ENCODE measurements at regions not wholly inside any gene's neighbourhood (a gene's known extent, or its start where the extent isn't known, plus 50 kb on each side); places are given as distances from the start of the nearest gene placed in this dataset.

DNA sequence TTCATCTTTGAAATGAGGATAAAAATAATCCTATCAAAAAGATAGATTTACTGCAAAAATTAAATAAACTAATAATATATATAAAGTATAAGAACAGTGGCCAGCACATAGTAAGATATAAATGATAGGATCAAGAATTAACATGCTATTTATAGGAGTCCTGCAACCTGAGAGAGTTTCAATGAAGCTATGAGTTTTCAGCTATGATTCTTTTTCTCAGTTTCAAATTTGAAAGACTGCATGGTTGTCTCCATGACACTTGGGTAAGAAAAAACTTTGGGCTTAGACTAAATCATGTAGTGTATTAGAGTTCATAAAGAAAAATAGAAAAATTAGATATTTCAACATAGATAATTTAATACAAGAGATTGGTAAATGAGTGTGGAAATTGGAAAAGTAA, 817.8 kb upstream of the KIF2B start:
- no peak for ATAC-seq
- TF ChIP-seq PPARA (CRISPR knock-in tag; IDR thresholded peaks at IDR 0.05; ENCODE audit: borderline replicate concordance) (no peak), ARNTL (CRISPR knock-in tag; IDR thresholded peaks at IDR 0.05; ENCODE audit: borderline replicate concordance, low read depth) (no peak), ZFP30 (CRISPR knock-in tag; IDR thresholded peaks at IDR 0.05) (no peak), TCF4 (CRISPR knock-in tag; IDR thresholded peaks at IDR 0.05; ENCODE audit: borderline replicate concordance) (no peak), OSR1 (CRISPR knock-in tag; IDR thresholded peaks at IDR 0.05) (no peak), GLIS3 (CRISPR knock-in tag; IDR thresholded peaks at IDR 0.05) (no peak), BACH2 (CRISPR knock-in tag; IDR thresholded peaks at IDR 0.05; ENCODE audit: borderline replicate concordance) (no peak), ESRRG (CRISPR knock-in tag; IDR thresholded peaks at IDR 0.05) (no peak), RARB (CRISPR knock-in tag; IDR thresholded peaks at IDR 0.05) (no peak), ZNF8 (CRISPR knock-in tag; IDR thresholded peaks at IDR 0.05) (no peak)
- TF ChIP-seq, protein P1, sequence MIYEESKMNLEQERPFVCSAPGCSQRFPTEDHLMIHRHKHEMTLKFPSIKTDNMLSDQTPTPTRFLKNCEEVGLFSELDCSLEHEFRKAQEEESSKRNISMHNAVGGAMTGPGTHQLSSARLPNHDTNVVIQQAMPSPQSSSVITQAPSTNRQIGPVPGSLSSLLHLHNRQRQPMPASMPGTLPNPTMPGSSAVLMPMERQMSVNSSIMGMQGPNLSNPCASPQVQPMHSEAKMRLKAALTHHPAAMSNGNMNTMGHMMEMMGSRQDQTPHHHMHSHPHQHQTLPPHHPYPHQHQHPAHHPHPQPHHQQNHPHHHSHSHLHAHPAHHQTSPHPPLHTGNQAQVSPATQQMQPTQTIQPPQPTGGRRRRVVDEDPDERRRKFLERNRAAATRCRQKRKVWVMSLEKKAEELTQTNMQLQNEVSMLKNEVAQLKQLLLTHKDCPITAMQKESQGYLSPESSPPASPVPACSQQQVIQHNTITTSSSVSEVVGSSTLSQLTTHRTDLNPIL (CRISPR knock-in tag; IDR thresholded peaks at IDR 0.05; ENCODE audit: low read depth): no peak
- TF ChIP-seq, protein P2, sequence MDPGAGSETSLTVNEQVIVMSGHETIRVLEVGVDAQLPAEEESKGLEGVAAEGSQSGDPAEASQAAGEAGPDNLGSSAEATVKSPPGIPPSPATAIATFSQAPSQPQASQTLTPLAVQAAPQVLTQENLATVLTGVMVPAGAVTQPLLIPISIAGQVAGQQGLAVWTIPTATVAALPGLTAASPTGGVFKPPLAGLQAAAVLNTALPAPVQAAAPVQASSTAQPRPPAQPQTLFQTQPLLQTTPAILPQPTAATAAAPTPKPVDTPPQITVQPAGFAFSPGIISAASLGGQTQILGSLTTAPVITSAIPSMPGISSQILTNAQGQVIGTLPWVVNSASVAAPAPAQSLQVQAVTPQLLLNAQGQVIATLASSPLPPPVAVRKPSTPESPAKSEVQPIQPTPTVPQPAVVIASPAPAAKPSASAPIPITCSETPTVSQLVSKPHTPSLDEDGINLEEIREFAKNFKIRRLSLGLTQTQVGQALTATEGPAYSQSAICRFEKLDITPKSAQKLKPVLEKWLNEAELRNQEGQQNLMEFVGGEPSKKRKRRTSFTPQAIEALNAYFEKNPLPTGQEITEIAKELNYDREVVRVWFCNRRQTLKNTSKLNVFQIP (CRISPR knock-in tag; IDR thresholded peaks at IDR 0.05; ENCODE audit: borderline replicate concordance, low read depth): no peak
- TF ChIP-seq, protein P3, sequence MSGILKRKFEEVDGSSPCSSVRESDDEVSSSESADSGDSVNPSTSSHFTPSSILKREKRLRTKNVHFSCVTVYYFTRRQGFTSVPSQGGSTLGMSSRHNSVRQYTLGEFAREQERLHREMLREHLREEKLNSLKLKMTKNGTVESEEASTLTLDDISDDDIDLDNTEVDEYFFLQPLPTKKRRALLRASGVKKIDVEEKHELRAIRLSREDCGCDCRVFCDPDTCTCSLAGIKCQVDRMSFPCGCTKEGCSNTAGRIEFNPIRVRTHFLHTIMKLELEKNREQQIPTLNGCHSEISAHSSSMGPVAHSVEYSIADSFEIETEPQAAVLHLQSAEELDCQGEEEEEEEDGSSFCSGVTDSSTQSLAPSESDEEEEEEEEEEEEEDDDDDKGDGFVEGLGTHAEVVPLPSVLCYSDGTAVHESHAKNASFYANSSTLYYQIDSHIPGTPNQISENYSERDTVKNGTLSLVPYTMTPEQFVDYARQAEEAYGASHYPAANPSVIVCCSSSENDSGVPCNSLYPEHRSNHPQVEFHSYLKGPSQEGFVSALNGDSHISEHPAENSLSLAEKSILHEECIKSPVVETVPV (CRISPR knock-in tag; IDR thresholded peaks at IDR 0.05): no peak
- TF ChIP-seq, protein P4, sequence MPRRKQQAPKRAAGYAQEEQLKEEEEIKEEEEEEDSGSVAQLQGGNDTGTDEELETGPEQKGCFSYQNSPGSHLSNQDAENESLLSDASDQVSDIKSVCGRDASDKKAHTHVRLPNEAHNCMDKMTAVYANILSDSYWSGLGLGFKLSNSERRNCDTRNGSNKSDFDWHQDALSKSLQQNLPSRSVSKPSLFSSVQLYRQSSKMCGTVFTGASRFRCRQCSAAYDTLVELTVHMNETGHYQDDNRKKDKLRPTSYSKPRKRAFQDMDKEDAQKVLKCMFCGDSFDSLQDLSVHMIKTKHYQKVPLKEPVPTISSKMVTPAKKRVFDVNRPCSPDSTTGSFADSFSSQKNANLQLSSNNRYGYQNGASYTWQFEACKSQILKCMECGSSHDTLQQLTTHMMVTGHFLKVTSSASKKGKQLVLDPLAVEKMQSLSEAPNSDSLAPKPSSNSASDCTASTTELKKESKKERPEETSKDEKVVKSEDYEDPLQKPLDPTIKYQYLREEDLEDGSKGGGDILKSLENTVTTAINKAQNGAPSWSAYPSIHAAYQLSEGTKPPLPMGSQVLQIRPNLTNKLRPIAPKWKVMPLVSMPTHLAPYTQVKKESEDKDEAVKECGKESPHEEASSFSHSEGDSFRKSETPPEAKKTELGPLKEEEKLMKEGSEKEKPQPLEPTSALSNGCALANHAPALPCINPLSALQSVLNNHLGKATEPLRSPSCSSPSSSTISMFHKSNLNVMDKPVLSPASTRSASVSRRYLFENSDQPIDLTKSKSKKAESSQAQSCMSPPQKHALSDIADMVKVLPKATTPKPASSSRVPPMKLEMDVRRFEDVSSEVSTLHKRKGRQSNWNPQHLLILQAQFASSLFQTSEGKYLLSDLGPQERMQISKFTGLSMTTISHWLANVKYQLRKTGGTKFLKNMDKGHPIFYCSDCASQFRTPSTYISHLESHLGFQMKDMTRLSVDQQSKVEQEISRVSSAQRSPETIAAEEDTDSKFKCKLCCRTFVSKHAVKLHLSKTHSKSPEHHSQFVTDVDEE (CRISPR knock-in tag; IDR thresholded peaks at IDR 0.05): no peak

DNA sequence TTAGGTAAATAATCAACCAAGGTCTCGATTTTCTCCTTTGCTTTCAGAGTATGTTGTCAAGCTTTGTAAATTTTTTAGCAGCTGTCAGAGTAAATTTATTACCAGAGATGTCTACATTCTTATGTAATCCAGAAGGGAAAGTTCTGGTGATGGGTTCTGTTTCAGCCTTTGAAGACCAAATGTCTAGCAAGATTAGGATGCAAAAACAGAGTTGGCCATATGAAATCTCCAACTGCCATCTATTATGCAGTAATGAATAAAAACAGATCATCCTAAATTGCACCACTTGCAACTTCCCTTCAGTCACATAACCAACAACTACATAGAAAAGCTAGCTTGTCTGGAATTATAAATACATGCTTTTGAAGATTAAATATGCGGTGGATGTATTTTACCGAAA, 826.8 kb upstream of the KIF2B start:
- no peak for TF ChIP-seq ESRRG (CRISPR knock-in tag; IDR thresholded peaks at IDR 0.05)
- TF ChIP-seq ZFP3 (CRISPR knock-in tag; IDR thresholded peaks at IDR 0.05): no peak
- TF ChIP-seq TOX (CRISPR knock-in tag; IDR thresholded peaks at IDR 0.05; ENCODE audit: borderline replicate concordance): no peak
- no peak for TF ChIP-seq ZNF70 (CRISPR knock-in tag; IDR thresholded peaks at IDR 0.05)
- no peak for TF ChIP-seq RARB (CRISPR knock-in tag; IDR thresholded peaks at IDR 0.05)
- TF ChIP-seq, protein P1 (CRISPR knock-in tag; IDR thresholded peaks at IDR 0.05; ENCODE audit: low read depth): no peak
- TF ChIP-seq ARNTL (CRISPR knock-in tag; IDR thresholded peaks at IDR 0.05; ENCODE audit: borderline replicate concordance, low read depth): no peak
- no peak for TF ChIP-seq OSR1 (CRISPR knock-in tag; IDR thresholded peaks at IDR 0.05)
- no peak for TF ChIP-seq SNAI2 (CRISPR knock-in tag; IDR thresholded peaks at IDR 0.05)
- no peak for ATAC-seq

DNA sequence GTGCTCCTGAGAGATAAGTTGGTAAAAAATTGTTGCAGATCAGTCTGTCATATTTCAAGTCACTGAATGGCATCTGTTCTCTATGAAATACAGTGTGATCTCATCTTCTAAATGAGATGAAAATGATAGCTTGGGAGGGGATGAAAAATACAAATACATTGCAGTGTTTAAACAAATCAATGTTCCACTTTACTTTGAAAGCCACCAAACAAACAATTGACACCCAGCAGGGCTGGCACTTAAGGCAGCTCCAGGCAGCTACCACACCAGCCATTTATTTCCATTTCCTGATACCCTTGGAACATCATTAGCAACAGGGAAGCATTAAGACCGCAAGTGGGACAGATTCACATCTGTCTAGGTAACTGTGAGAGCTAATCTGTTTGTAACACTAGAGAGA, 827.6 kb upstream of the KIF2B start:
- TF ChIP-seq BACH2 (CRISPR knock-in tag; IDR thresholded peaks at IDR 0.05; ENCODE audit: borderline replicate concordance) (no peak), TCF4 (CRISPR knock-in tag; IDR thresholded peaks at IDR 0.05; ENCODE audit: borderline replicate concordance) (peak; percentile 20; the same call in 1 of the 2 replicates), ZFP30 (CRISPR knock-in tag; IDR thresholded peaks at IDR 0.05) (no peak)
- TF ChIP-seq, protein P4 (CRISPR knock-in tag; IDR thresholded peaks at IDR 0.05): 0 out of 2 replicates have a peak, but pooled peaks have one; percentile 43
- ATAC-seq: no peak

Measured in SK-N-SH treated with all-trans-retinoic acid at 6 μM for 48 hours (cell line).